ENCODE measurements at regions not wholly inside any gene's neighbourhood (a gene's known extent, or its start where the extent isn't known, plus 50 kb on each side); places are given as distances from the start of the nearest gene placed in this dataset.

GRCh38 chr17:11144358-11145233 is 96.4 kb upstream of the SHISA6 start:
- ChIA-PET POLR2A (interaction anchor here (0.6 kb wide), 2 partner anchors 60 to 774 kb away, joined by 3 to 4 read pairs; no protein-coding TSS in a partner anchor), CTCF (interaction anchor here (0.5 to 8.1 kb wide), 44 partner anchors 10 to 1885 kb away, joined by 3 to 135 read pairs (median 4); no protein-coding TSS in a partner anchor)
- Histone ChIP-seq H3K4me3 (ENCODE audit: low read depth, low read length) (no peak overlapping the region), H3K9me3 (ENCODE audit: control insufficient read depth, insufficient read depth, low read depth, low read length) (no peaks in the 10 kb centered on the region), H3K36me3 (ENCODE audit: control insufficient read depth in 2 of 2, insufficient read depth in 1 of 2, low read length in 2 of 2) (no peaks in the 10 kb centered on the region), H3K27ac (ENCODE audit: extremely low read depth, low read depth, low read length) (no peak overlapping the region), H3K4me1 (ENCODE audit: control insufficient read depth, insufficient read depth, low read length) (no peaks in the 10 kb centered on the region)
- TF ChIP-seq OVOL3 (tag by site-specific recombination; IDR thresholded peaks at IDR 0.05), result no peak
- TF ChIP-seq CTCF (tag by site-specific recombination; IDR thresholded peaks at IDR 0.05), result peak; percentile 30; the same call in 1 of the 2 replicates
- TF ChIP-seq ZBTB21 (tag by site-specific recombination; IDR thresholded peaks at IDR 0.05), result no peak
- TF ChIP-seq HOXD13 (CRISPR knock-in tag; IDR thresholded peaks at IDR 0.05; ENCODE audit: borderline replicate concordance), result no peak
- TF ChIP-seq ZNF654 (tag by site-specific recombination; IDR thresholded peaks at IDR 0.05; ENCODE audit: low read depth), result peak; percentile 75
- TF ChIP-seq ZNF391 (tag by site-specific recombination; IDR thresholded peaks at IDR 0.05; ENCODE audit: borderline replicate concordance, low read depth), result no peak
- no peak for TF ChIP-seq ZNF10 (tag by site-specific recombination; IDR thresholded peaks at IDR 0.05)
- no peak for TF ChIP-seq ZBTB1 (tag by site-specific recombination; IDR thresholded peaks at IDR 0.05)
- TF ChIP-seq GLIS1 (tag by site-specific recombination; IDR thresholded peaks at IDR 0.05), result no peak

- Histone ChIP-seq H3K4me3 (ENCODE audit: low read depth, low read length) (no peak overlapping the region), H3K4me1 (ENCODE audit: control insufficient read depth, insufficient read depth, low read length) (no peaks in the 10 kb centered on the region), H3K9me3 (ENCODE audit: control insufficient read depth, insufficient read depth, low read depth, low read length) (no peaks in the 10 kb centered on the region), H3K36me3 (ENCODE audit: control insufficient read depth in 2 of 2, insufficient read depth in 1 of 2, low read length in 2 of 2) (no peaks in the 10 kb centered on the region), H3K27ac (ENCODE audit: extremely low read depth, low read depth, low read length) (no peak overlapping the region)
- POLR2A ChIA-PET, result no interaction called here
- no peak for TF ChIP-seq IKZF3 (tag by site-specific recombination; IDR thresholded peaks at IDR 0.05)
- no peak for TF ChIP-seq ZFP3 (tag by site-specific recombination; IDR thresholded peaks at IDR 0.05; ENCODE audit: low read depth)
- no peak for TF ChIP-seq ZNF701 (tag by site-specific recombination; IDR thresholded peaks at IDR 0.05)
- no peak for TF ChIP-seq GLI2 (tag by site-specific recombination; IDR thresholded peaks at IDR 0.05; ENCODE audit: borderline replicate concordance, low read depth)
- no peak for TF ChIP-seq ZNF23 (tag by site-specific recombination; IDR thresholded peaks at IDR 0.05; ENCODE audit: borderline replicate concordance)
- TF ChIP-seq YY1 (tag by site-specific recombination; IDR thresholded peaks at IDR 0.05), result no peak
- CTCF ChIA-PET, result interaction anchor here (0.5 to 8.1 kb wide), 7 partner anchors 10 to 794 kb away, joined by 3 to 135 read pairs (median 6); no protein-coding TSS in a partner anchor
Measured at GRCh38 chr17:11142231-11142630, 98.8 kb upstream of the SHISA6 start.

- no peaks in the 10 kb centered on the region for H3K4me1 ChIP-seq (ENCODE audit: control insufficient read depth, insufficient read depth, low read length)
- no peak overlapping the region for H3K4me3 ChIP-seq (ENCODE audit: low read depth, low read length)
- H3K36me3 ChIP-seq (ENCODE audit: control insufficient read depth in 2 of 2, insufficient read depth in 1 of 2, low read length in 2 of 2), result no peaks in the 10 kb centered on the region
- ChIA-PET CTCF (interaction anchor here (3.4 kb wide), 1 partner anchor 265 kb away, joined by 22 read pairs; no protein-coding TSS in a partner anchor), POLR2A (no interaction called here)
- no peak overlapping the region for H3K27ac ChIP-seq (ENCODE audit: extremely low read depth, low read depth, low read length)
- H3K9me3 ChIP-seq (ENCODE audit: control insufficient read depth, insufficient read depth, low read depth, low read length), result no peaks in the 10 kb centered on the region
- TF ChIP-seq ZNF138 (tag by site-specific recombination; IDR thresholded peaks at IDR 0.05; ENCODE audit: borderline replicate concordance) (no peak), ZBTB49 (tag by site-specific recombination; IDR thresholded peaks at IDR 0.05; ENCODE audit: low read depth) (no peak), SCRT1 (tag by site-specific recombination; IDR thresholded peaks at IDR 0.05; ENCODE audit: borderline replicate concordance) (no peak), TCF7L2 (IDR thresholded peaks at IDR 0.05; ENCODE audit: borderline replicate concordance, low read depth, low read length) (no peak), PATZ1 (tag by site-specific recombination; IDR thresholded peaks at IDR 0.05) (no peak), PRDM10 (tag by site-specific recombination; IDR thresholded peaks at IDR 0.05) (no peak)
Measured at GRCh38 chr17:11140501-11140900, 100.5 kb upstream of the SHISA6 start.
